Stomach (tissue), 4 donors: ENCODE measurements at regions not wholly inside any gene's neighbourhood (a gene's known extent, or its start where the extent isn't known, plus 50 kb on each side); places are given as distances from the start of the nearest gene placed in this dataset.

Experiments
- CTCF ChIP-seq, 7 experiments: fragments of 450-650 bp in 4 of 7; fragments of 200-600 bp in 3 of 7; sonication (generic) in 3 of 7; IDR thresholded peaks; one replicate each; pipeline ENCODE4 v1.5.1; 2016 to 2019; ENCODE audit warnings: antibody characterized with exemption in 7 of 7, control low read depth in 2 of 7, mild to moderate bottlenecking in 1 of 7
- EP300 ChIP-seq: sonication (generic); formaldehyde crosslinking; IDR thresholded peaks from one replicate; pipeline ENCODE4 v1.6.1; 2017; ENCODE audit warnings: antibody characterized with exemption
- POLR2A ChIP-seq, 4 donors: fragments of 450-650 bp; IDR thresholded peaks; one replicate each; pipeline ENCODE4 v1.6.1; 2016; ENCODE audit warnings: antibody characterized with exemption in 4 of 4, control low read depth in 2 of 4, mild to moderate bottlenecking in 1 of 4, moderate library complexity in 1 of 4
- POLR2AphosphoS5 ChIP-seq, 3 donors: sonication (generic); formaldehyde crosslinking; IDR thresholded peaks; one replicate each; pipeline ENCODE4 v1.6.1; 2016; ENCODE audit warnings: antibody characterized with exemption in 3 of 3

- TF ChIP-seq CTCF (IDR thresholded peaks at IDR 0.05) (no peak), POLR2A (IDR thresholded peaks at IDR 0.05) (no peak), POLR2AphosphoS5 (IDR thresholded peaks at IDR 0.05) (no peak), EP300 (no peak)
Observed at GRCh38 chr2:81895620-81896250, 1591.2 kb upstream of the LRRTM1 start.
